ENCODE measurements at regions not wholly inside any gene's neighbourhood (a gene's known extent, or its start where the extent isn't known, plus 50 kb on each side); places are given as distances from the start of the nearest gene placed in this dataset.

GRCh38 chr18:24995755-24996154 lies 356.2 kb downstream of the ZNF521 start:
- Histone ChIP-seq H3K4me1 (ENCODE audit: control insufficient read depth in 4 of 4, insufficient read depth in 4 of 4, low read length in 3 of 4) (no peaks in the 10 kb centered on the region), H3K4me3 (ENCODE audit: low read depth in 1 of 3, low read length in 3 of 3) (no peak overlapping the region), H3K36me3 (ENCODE audit: control insufficient read depth in 4 of 4, insufficient read depth in 3 of 4, low read depth in 1 of 4, low read length in 3 of 4) (no peaks in the 10 kb centered on the region), H3K27me3 (ENCODE audit: control insufficient read depth in 4 of 4, insufficient read depth in 4 of 4, low read length in 3 of 4) (peaks cover 0 to 2% (median 0%) of the 10 kb centered on the region in 4 donors), H3K27ac (ENCODE audit: low read depth in 1 of 2, low read length in 2 of 2) (no peak overlapping the region), H3K9ac (ENCODE audit: low read depth in 1 of 2, low read length in 2 of 2) (no peak overlapping the region), H3K9me3 (ENCODE audit: control insufficient read depth in 4 of 4, low read length in 3 of 4) (peaks cover 1 to 11% (median 4%) of the 10 kb centered on the region in 4 donors)
- WGBS, result 74% methylated on average over 2 of the region's 2 CpGs
- no peak for TF ChIP-seq SP1 (IDR thresholded peaks at IDR 0.05)
- TF ChIP-seq, protein P1, sequence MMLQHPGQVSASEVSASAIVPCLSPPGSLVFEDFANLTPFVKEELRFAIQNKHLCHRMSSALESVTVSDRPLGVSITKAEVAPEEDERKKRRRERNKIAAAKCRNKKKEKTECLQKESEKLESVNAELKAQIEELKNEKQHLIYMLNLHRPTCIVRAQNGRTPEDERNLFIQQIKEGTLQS (IDR thresholded peaks at IDR 0.05), result no peak
- no peak for TF ChIP-seq TAF1 (conservative IDR thresholded peaks at IDR 0.05)
- TF ChIP-seq GABPA (IDR thresholded peaks at IDR 0.05 in 1 of 2, conservative IDR thresholded peaks at IDR 0.05 in 1 of 2), result no peak
- TF ChIP-seq MAX (IDR thresholded peaks at IDR 0.05), result no peak
- TF ChIP-seq, protein P2, sequence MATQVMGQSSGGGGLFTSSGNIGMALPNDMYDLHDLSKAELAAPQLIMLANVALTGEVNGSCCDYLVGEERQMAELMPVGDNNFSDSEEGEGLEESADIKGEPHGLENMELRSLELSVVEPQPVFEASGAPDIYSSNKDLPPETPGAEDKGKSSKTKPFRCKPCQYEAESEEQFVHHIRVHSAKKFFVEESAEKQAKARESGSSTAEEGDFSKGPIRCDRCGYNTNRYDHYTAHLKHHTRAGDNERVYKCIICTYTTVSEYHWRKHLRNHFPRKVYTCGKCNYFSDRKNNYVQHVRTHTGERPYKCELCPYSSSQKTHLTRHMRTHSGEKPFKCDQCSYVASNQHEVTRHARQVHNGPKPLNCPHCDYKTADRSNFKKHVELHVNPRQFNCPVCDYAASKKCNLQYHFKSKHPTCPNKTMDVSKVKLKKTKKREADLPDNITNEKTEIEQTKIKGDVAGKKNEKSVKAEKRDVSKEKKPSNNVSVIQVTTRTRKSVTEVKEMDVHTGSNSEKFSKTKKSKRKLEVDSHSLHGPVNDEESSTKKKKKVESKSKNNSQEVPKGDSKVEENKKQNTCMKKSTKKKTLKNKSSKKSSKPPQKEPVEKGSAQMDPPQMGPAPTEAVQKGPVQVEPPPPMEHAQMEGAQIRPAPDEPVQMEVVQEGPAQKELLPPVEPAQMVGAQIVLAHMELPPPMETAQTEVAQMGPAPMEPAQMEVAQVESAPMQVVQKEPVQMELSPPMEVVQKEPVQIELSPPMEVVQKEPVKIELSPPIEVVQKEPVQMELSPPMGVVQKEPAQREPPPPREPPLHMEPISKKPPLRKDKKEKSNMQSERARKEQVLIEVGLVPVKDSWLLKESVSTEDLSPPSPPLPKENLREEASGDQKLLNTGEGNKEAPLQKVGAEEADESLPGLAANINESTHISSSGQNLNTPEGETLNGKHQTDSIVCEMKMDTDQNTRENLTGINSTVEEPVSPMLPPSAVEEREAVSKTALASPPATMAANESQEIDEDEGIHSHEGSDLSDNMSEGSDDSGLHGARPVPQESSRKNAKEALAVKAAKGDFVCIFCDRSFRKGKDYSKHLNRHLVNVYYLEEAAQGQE (IDR thresholded peaks at IDR 0.05), result no peak
- no peak for TF ChIP-seq FOXA1 (IDR thresholded peaks at IDR 0.05)
- no peak for TF ChIP-seq EGR1 (IDR thresholded peaks at IDR 0.05; ENCODE audit: low read depth in 2 of 2)
- TF ChIP-seq JUND (IDR thresholded peaks at IDR 0.05), result no peak
- no peak for TF ChIP-seq YY1 (IDR thresholded peaks at IDR 0.05)
- no peak for TF ChIP-seq CTCF (IDR thresholded peaks at IDR 0.05; ENCODE audit: low read depth, low read length, missing input control)
- no peak for TF ChIP-seq FOXA2 (IDR thresholded peaks at IDR 0.05)
- no peak for TF ChIP-seq HNF4G (IDR thresholded peaks at IDR 0.05)
- TF ChIP-seq HNF4A (conservative IDR thresholded peaks at IDR 0.05), result no peak
- TF ChIP-seq NR2F2 (IDR thresholded peaks at IDR 0.05), result no peak
- no peak for TF ChIP-seq RXRA (IDR thresholded peaks at IDR 0.05)
- TF ChIP-seq RAD21 (IDR thresholded peaks at IDR 0.05), result no peak
- TF ChIP-seq, protein P3, sequence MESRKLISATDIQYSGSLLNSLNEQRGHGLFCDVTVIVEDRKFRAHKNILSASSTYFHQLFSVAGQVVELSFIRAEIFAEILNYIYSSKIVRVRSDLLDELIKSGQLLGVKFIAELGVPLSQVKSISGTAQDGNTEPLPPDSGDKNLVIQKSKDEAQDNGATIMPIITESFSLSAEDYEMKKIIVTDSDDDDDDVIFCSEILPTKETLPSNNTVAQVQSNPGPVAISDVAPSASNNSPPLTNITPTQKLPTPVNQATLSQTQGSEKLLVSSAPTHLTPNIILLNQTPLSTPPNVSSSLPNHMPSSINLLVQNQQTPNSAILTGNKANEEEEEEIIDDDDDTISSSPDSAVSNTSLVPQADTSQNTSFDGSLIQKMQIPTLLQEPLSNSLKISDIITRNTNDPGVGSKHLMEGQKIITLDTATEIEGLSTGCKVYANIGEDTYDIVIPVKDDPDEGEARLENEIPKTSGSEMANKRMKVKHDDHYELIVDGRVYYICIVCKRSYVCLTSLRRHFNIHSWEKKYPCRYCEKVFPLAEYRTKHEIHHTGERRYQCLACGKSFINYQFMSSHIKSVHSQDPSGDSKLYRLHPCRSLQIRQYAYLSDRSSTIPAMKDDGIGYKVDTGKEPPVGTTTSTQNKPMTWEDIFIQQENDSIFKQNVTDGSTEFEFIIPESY (IDR thresholded peaks at IDR 0.05), result no peak
- DNase-seq (ENCODE audit: low spot score), result no peak

Measured in liver (tissue), 8 donors.